ENCODE measurements at regions not wholly inside any gene's neighbourhood (a gene's known extent, or its start where the extent isn't known, plus 50 kb on each side); places are given as distances from the start of the nearest gene placed in this dataset.
"Not testable (repeated sequence)": the region's sequence is repeated elsewhere in the genome, so short reads cannot be mapped to it uniquely, and the experiment has no call there.

- ATAC-seq (no peak), DNase-seq (peak in 1 of 5 donors; percentile 28)
- no peaks in the 10 kb centered on the region for H3K4me1 ChIP-seq
- H3K4me3 ChIP-seq, result no peak overlapping the region
- H3K36me3 ChIP-seq, result no peaks in the 10 kb centered on the region
- TF ChIP-seq CTCF (IDR thresholded peaks at IDR 0.05) (no peak), POLR2A (IDR thresholded peaks at IDR 0.05) (no peak)
- no peaks in the 10 kb centered on the region for H3K9me3 ChIP-seq
- intact Hi-C loops (cut with DNase I), result no loop called here
- H3K27ac ChIP-seq, result no peak overlapping the region
- no peaks in the 10 kb centered on the region for H3K27me3 ChIP-seq
- 89 to 94% (median 92%) methylated on average over 15 to 26 of the region's 26 CpGs for WGBS, 4 donors
Measured at GRCh38 chr16:88131966-88132365, 180.7 kb downstream of the BANP start.

GRCh38 chr16:88132836-88133506, 181.7 kb downstream of the BANP start:
- Histone ChIP-seq H3K4me3 (no peak overlapping the region), H3K27ac (no peak overlapping the region), H3K9me3 (no peaks in the 10 kb centered on the region), H3K4me1 (no peaks in the 10 kb centered on the region), H3K36me3 (no peaks in the 10 kb centered on the region), H3K27me3 (no peaks in the 10 kb centered on the region)
- intact Hi-C loops (cut with DNase I), result no loop called here
- TF ChIP-seq CTCF (IDR thresholded peaks at IDR 0.05) (no peak), POLR2A (IDR thresholded peaks at IDR 0.05) (no peak)
- DNase-seq, result peak in 1 of 5 donors; percentile 34
- no peak for ATAC-seq
- 87 to 90% (median 88%) methylated on average over 23 to 27 of the region's 27 CpGs for WGBS, 4 donors

- WGBS, 4 donors, result 91 to 96% (median 95%) methylated on average over 4 of the region's 4 CpGs
- TF ChIP-seq CTCF (IDR thresholded peaks at IDR 0.05) (no peak), POLR2A (IDR thresholded peaks at IDR 0.05) (no peak)
- Histone ChIP-seq H3K4me1 (no peaks in the 10 kb centered on the region), H3K4me3 (no peak overlapping the region), H3K36me3 (no peaks in the 10 kb centered on the region), H3K27ac (no peak overlapping the region), H3K27me3 (no peaks in the 10 kb centered on the region), H3K9me3 (peaks cover 0 to 5% (median under 1%) of the 10 kb centered on the region in 12 donors)
- DNase-seq, result no peak
- intact Hi-C loops (cut with DNase I), result no loop called here
- ATAC-seq, result no peak
Measured at GRCh38 chr16:88133507-88133843, 182.2 kb downstream of the BANP start.

- ATAC-seq; H3K27ac ChIP-seq; H3K4me1 ChIP-seq; intact Hi-C loops (cut with DNase I); H3K27me3 ChIP-seq; H3K4me3 ChIP-seq; H3K36me3 ChIP-seq: not testable (repeated sequence)
- peaks cover 0 to 13% (median 2%) of the 10 kb centered on the region in 12 donors for H3K9me3 ChIP-seq
- 80 to 85% (median 83%) methylated on average over 21 of the region's 21 CpGs for WGBS, 4 donors
- peak in 1 of 5 donors; percentile 21 for DNase-seq
Measured at GRCh38 chr16:88134172-88134898, 183.1 kb downstream of the BANP start.
